GM12878 (cell line): ENCODE measurements at regions not wholly inside any gene's neighbourhood (a gene's known extent, or its start where the extent isn't known, plus 50 kb on each side); places are given as distances from the start of the nearest gene placed in this dataset.

Experiments used
- ATAC-seq: fragments of 200-7000 bp; cut with Tn5 transposase; 3 replicates; pipeline ENCODE4 v1.9.1; 2020; ENCODE audit warnings: mild to moderate bottlenecking, moderate library complexity
- BruUV-seq: library from RNA; stranded (reverse); fragments of 400-500 nt; replicated peaks from 2 replicates; lab custom pipeline; 2021; lab: Mats Ljungman, UMichigan
- CTCF ChIA-PET: fragments of 300-600 bp; sonication (Branson Sonifier 250); formaldehyde crosslinking; extraction: SDS; loops from one replicate; lab custom pipeline; 2021; ENCODE audit warnings: inconsistent platforms; lab: Yijun Ruan, JAX
- POLR2A ChIA-PET: fragments of 350-600 bp; formaldehyde crosslinking; extraction: SDS; loops from one replicate; lab custom pipeline; 2021; ENCODE audit warnings: inconsistent platforms; lab: Charles Lee
- RAD21 ChIA-PET: fragments of 300-600 bp; sonication (Branson Sonifier 250); formaldehyde crosslinking; loops from one replicate; lab custom pipeline; 2023; ENCODE audit warnings: antibody characterized with exemption; ENCODE audit not compliant: unreplicated experiment; lab: Charles Lee
- SMC1A ChIA-PET: fragments of 300-600 bp; sonication (Branson Sonifier 250); formaldehyde crosslinking; loops from one replicate; lab custom pipeline; 2023; ENCODE audit not compliant: unreplicated experiment, uncharacterized antibody; lab: Charles Lee
- DNase-seq: peaks from one replicate; pipeline ENCODE4 v3.0.0-alpha.2; 2011; ENCODE audit warnings: low read depth, low spot score
- FAIRE-seq: peaks from 3 replicates; lab custom pipeline; 2011; peaks lifted over from hg19 to GRCh38; lab: Jason Lieb, UNC
- H2AFZ ChIP-seq: 2 replicates; pipeline ENCODE4 v1.6.0; 2011; ENCODE audit warnings: low read depth, low read length, control low read depth; ENCODE audit not compliant: control insufficient read depth
- H3K27ac ChIP-seq: 2 replicates; pipeline ENCODE4 v1.5.1; 2011; ENCODE audit warnings: control low read depth; ENCODE audit not compliant: control insufficient read depth, insufficient read depth
- H3K27me3 ChIP-seq, 2 experiments: replicated peaks in 1 of 2; 2 replicates each; pipeline versions ENCODE4 v1.6.0 to v1.6.1; 2011; ENCODE audit warnings: low read length in 1 of 2; ENCODE audit not compliant: control insufficient read depth in 2 of 2, insufficient read depth in 2 of 2
- H3K36me3 ChIP-seq, 2 experiments: 2 replicates each; pipeline ENCODE4 v1.5.1; 2011; ENCODE audit warnings: low read length in 1 of 2; ENCODE audit not compliant: control insufficient read depth in 2 of 2, insufficient read depth in 2 of 2
- H3K4me1 ChIP-seq: 2 replicates; pipeline ENCODE4 v1.6.1; 2011; ENCODE audit warnings: mild to moderate bottlenecking, low read length, moderate library complexity, mixed read lengths; ENCODE audit not compliant: control insufficient read depth, insufficient read depth
- H3K4me2 ChIP-seq: 2 replicates; pipeline ENCODE4 v1.6.0; 2011; ENCODE audit warnings: control low read depth; ENCODE audit not compliant: control insufficient read depth, insufficient read depth
- H3K4me3 ChIP-seq: fragments of 200-600 bp; sonication (generic); 2 replicates; pipeline ENCODE4 v1.5.1; 2016
- H3K79me2 ChIP-seq: 2 replicates; pipeline ENCODE4 v1.6.0; 2011; ENCODE audit warnings: low read length; ENCODE audit not compliant: control insufficient read depth, insufficient read depth
- H3K9ac ChIP-seq: 2 replicates; pipeline ENCODE4 v1.8.0; 2011; ENCODE audit warnings: low read length, control low read depth, mixed read lengths; ENCODE audit not compliant: control insufficient read depth, insufficient read depth
- H3K9me3 ChIP-seq: replicated peaks from 3 replicates; pipeline ENCODE4 v1.5.1; 2011; ENCODE audit warnings: mild to moderate bottlenecking, low read length; ENCODE audit not compliant: control insufficient read depth, insufficient read depth
- H4K20me1 ChIP-seq: 2 replicates; pipeline ENCODE4 v1.6.0; 2011; ENCODE audit not compliant: control insufficient read depth, insufficient read depth
- CUX1 ChIP-seq: IDR thresholded peaks from 2 replicates; pipeline ENCODE4 v1.6.1; 2012; ENCODE audit warnings: improper control_type of control experiment, low read depth, low read length; ENCODE audit not compliant: insufficient replicate concordance
- IRF5 ChIP-seq: fragments of 450-650 bp; IDR thresholded peaks from 2 replicates; pipeline ENCODE4 v1.6.1; 2017; ENCODE audit warnings: borderline replicate concordance
- MYC ChIP-seq: IDR thresholded peaks from 2 replicates; pipeline ENCODE4 v1.6.1; 2011; ENCODE audit warnings: mild to moderate bottlenecking, low read length, moderate library complexity, inconsistent platforms; ENCODE audit not compliant: insufficient read depth, insufficient replicate concordance, insufficient read length, severe bottlenecking
- RFX5 ChIP-seq: IDR thresholded peaks from 2 replicates; pipeline ENCODE4 v1.6.1; 2011; ENCODE audit warnings: low read depth, low read length, improper control_type of control experiment
- RUNX3 ChIP-seq: IDR thresholded peaks from 2 replicates; pipeline ENCODE4 v1.6.1; 2012; ENCODE audit warnings: low read length, inconsistent platforms
- SIN3A ChIP-seq: IDR thresholded peaks from 2 replicates; pipeline ENCODE4 v1.6.1; 2012; ENCODE audit warnings: low read depth, low read length, improper control_type of control experiment
- SUZ12 ChIP-seq: fragments of 200-600 bp; sonication (generic); IDR thresholded peaks from one replicate; pipeline ENCODE4 v1.6.1; 2018; ENCODE audit warnings: antibody characterized with exemption, mild to moderate bottlenecking; ENCODE audit not compliant: unreplicated experiment
- ZBED1 ChIP-seq: IDR thresholded peaks from 2 replicates; pipeline ENCODE4 v1.6.1; 2016; ENCODE audit warnings: borderline replicate concordance
- ZZZ3 ChIP-seq: IDR thresholded peaks from 2 replicates; pipeline ENCODE4 v1.6.1; 2011; ENCODE audit warnings: low read depth; ENCODE audit not compliant: control insufficient read depth, insufficient read length
- WGBS: methylation state at CpG from one replicate; pipeline ENCODE4 v1.1.6; 2016; ENCODE audit warnings: low lambda C conversion rate; ENCODE audit not compliant: insufficient replicate concordance, insufficient coverage; ENCODE audit errors: missing lambda C conversion rate; 5-methylcytosine and 5-hydroxymethylcytosine counted together
- in situ Hi-C: fragments of 300-500 bp; cut with MboI; formaldehyde crosslinking; loops from 9 replicates; pipeline ENCODE4 v1.14.3; 2018; ENCODE audit warnings: mixed read lengths
- intact Hi-C: fragments of 100-400 bp; cut with micrococcal nuclease; formaldehyde crosslinking; loops from one replicate; pipeline ENCODE4 v1.14.2; 2022; ENCODE audit not compliant: unreplicated experiment
- TF ChIP-seq, protein P1 (sequence below): fragments of 150-350 bp; IDR thresholded peaks from 2 replicates; pipeline ENCODE4 v1.6.1; 2016; ENCODE audit warnings: low read depth, low read length
- TF ChIP-seq, protein P2 (sequence below): IDR thresholded peaks from 2 replicates; pipeline ENCODE4 v1.6.1; 2012; ENCODE audit warnings: low read depth, low read length, improper control_type of control experiment

- TF ChIP-seq MYC (no peak), SUZ12 (no peak)
- TF ChIP-seq, protein P1, sequence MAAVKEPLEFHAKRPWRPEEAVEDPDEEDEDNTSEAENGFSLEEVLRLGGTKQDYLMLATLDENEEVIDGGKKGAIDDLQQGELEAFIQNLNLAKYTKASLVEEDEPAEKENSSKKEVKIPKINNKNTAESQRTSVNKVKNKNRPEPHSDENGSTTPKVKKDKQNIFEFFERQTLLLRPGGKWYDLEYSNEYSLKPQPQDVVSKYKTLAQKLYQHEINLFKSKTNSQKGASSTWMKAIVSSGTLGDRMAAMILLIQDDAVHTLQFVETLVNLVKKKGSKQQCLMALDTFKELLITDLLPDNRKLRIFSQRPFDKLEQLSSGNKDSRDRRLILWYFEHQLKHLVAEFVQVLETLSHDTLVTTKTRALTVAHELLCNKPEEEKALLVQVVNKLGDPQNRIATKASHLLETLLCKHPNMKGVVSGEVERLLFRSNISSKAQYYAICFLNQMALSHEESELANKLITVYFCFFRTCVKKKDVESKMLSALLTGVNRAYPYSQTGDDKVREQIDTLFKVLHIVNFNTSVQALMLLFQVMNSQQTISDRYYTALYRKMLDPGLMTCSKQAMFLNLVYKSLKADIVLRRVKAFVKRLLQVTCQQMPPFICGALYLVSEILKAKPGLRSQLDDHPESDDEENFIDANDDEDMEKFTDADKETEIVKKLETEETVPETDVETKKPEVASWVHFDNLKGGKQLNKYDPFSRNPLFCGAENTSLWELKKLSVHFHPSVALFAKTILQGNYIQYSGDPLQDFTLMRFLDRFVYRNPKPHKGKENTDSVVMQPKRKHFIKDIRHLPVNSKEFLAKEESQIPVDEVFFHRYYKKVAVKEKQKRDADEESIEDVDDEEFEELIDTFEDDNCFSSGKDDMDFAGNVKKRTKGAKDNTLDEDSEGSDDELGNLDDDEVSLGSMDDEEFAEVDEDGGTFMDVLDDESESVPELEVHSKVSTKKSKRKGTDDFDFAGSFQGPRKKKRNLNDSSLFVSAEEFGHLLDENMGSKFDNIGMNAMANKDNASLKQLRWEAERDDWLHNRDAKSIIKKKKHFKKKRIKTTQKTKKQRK, result no peak
These were observed 77.7 kb downstream of the TRIM43 start (continued) for GRCh38 chr2:95669441-95669991.

DNA sequence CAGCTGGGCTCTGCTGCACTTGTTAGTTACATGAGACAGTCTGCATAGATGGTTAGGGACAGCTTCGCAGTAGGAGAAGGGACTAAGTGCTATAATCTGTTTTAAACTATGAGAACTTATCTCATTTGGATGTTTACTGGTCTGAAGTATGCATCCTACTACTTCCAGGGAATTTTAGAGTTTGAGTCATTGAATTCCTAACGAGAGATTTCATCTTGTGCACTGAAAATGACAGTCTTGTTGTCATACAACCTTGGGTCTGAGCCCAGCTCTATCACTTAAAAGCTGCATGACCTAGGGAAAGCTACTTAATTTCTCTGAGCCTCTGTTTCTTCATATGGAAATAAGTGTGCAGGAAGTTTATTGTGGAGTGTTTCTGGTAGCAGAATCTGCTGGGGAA is 78.4 kb downstream of the TRIM43 start:
- ChIA-PET SMC1A (no interaction called here), POLR2A (no interaction called here), CTCF (no interaction called here), RAD21 (no interaction called here)
- FAIRE-seq, result no peak
- whole genome bisulfite sequencing, result 15% methylated on average over 2 of the region's 2 CpGs
- no peak overlapping the region for H2AFZ ChIP-seq
- intact Hi-C loops (no loop called here), in situ Hi-C loops (no loop called here)
- no peak overlapping the region for H3K4me2 ChIP-seq
- DNase-seq, result no peak
- peaks cover 0 to 2% of the 10 kb centered on the region in 2 experiments; a peak in 2 of 4 replicates for H3K27me3 ChIP-seq
- H4K20me1 ChIP-seq, result no peaks in the 10 kb centered on the region
- BruUV-seq, result no TSS peak
- no peak for ATAC-seq
- H3K4me1 ChIP-seq, result no peaks in the 10 kb centered on the region
- no peaks in the 10 kb centered on the region for H3K36me3 ChIP-seq
- H3K4me3 ChIP-seq, result no peak overlapping the region
- no peaks in the 10 kb centered on the region for H3K79me2 ChIP-seq
- H3K9ac ChIP-seq, result no peak overlapping the region
- H3K27ac ChIP-seq, result no peak overlapping the region
- H3K9me3 ChIP-seq, result no peaks in the 10 kb centered on the region
- TF ChIP-seq IRF5 (no peak), CUX1 (no peak), ZZZ3 (no peak), ZBED1 (no peak), RUNX3 (no peak), RFX5 (no peak), SIN3A (no peak)
- TF ChIP-seq, protein P2, sequence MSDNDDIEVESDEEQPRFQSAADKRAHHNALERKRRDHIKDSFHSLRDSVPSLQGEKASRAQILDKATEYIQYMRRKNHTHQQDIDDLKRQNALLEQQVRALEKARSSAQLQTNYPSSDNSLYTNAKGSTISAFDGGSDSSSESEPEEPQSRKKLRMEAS, result no peak
